SW480 (cell line): ENCODE measurements at regions not wholly inside any gene's neighbourhood (a gene's known extent, or its start where the extent isn't known, plus 50 kb on each side); places are given as distances from the start of the nearest gene placed in this dataset.
A peak's percentile ranks its signal among the peaks of the same experiment; 100 is the strongest.
"Not testable (repeated sequence)": the region's sequence is repeated elsewhere in the genome, so short reads cannot be mapped to it uniquely, and the experiment has no call there.

ENCODE experiments used
- DNase-seq: peaks from one replicate; pipeline ENCODE4 v3.0.0-alpha.2; 2016; ENCODE audit warnings: low spot score

DNA sequence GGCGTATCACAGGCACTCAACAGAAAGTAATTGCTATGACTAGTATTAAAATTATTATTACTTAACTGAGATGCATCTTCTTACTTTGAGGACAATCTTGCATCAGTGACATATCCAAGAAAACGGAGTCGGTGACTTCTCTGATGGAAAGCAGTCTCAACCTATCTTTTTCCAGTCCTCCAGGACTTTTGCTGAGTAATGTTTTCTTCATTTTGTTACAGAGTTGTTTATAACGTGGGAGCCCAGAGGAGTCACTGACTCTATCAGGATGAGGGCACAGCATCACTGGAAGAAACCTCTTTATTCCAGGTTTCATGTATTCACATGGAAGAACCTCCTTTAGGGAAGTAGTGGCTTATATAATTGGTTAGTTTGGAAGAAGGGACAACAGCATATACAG, 51.5 kb upstream of the MELK start:
- DNase-seq, result no peak

DNA sequence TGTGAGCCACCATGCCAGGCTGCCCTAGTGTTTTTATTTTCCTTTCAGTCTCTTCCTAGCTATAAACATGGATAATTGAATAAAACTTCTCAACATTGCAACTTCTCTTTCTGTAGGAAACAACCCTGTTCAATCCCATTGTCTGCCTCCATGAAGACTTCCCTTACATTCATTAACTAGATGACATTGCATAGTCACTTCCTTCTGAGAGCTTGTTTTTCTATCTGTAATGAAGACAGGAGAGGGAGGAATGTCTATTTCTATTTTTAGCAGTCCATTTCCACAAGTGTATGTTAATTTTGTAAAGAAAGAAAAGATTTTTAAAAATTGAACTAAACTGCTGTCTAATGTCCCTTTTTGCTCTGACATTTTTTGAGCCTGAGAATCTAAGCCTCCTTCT, 55.6 kb upstream of the MELK start:
- DNase-seq, result no peak

DNA sequence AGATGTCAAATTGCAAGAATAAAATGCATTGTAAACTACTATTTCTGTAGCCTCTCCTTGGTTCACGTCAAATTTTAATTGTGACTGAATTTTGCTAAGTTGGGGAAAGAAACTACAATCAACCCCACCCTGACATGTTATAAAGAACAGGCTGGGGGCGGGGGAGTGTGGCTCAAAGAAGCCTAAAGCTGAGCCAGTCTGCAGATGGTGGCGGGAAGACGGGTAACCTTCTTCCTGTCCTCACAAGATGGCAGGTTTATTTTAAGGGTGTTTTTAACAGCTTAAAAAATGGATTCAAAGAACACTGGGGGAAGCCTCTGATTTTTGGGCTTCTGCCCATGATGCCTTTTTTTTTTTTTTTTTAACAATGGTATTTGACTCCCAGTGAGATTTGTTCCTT, 68.5 kb upstream of the MELK start:
- no peak for DNase-seq

DNA sequence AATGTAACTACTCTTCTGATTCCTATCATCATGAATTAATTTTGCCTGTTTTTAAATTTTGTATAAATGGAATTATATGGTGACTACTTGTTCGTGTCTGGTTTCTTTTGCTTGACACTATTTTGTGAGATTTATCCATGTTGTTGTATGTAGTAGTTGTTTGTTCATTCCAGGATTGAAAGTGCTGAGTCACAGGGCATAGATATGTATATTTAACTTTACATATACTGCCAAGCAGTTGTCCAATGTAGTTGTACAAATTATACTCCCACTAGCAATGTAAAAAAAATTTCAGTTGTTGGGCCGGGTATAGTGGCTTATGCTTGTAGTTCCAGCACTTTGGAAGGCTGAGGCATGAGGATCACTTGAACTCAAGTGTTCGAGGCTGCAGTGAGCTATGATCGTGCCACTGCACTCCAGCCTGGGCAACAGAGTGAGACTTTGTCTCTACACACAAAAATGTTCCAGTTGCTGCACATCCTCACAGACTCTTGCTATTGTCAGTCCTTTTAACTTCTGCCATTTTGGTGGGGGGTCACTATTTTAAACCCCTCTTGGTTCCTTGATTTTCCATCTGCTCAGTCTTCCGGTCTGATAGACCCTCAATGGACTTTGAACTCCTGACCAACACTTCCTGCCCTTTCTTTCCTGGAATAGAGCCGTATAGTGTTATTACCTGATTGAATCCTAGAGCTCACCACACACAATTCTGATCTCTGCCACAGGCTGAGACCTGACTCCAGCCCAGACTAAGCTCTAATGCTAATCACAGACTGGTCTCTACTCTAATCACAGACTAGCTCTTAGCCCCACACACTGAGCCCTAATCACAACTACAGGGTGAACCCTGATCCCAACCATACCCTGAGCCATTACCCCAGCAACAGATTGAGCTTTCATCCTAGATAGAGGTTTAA, 69.3 kb upstream of the MELK start:
- no peak for DNase-seq

DNA sequence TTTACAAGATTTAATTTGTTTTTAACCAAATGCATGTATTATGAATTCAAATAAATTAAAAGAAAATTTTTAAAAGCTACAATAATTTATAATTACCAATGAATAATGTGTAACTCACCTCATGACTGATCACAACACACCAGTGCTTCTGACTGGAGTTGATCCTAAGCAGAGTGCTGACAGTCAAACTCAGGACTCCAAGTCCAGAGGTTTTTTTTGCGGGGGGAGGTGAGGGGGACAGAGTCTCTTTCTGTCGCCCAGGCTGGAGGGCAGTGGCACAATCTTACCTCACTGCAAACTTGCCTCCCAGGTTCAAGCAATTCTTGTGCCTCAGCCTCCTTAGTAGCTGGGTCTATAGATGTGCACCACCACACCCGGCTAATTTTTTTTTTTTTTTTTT, 71.0 kb upstream of the MELK start:
- DNase-seq, result no peak

DNA sequence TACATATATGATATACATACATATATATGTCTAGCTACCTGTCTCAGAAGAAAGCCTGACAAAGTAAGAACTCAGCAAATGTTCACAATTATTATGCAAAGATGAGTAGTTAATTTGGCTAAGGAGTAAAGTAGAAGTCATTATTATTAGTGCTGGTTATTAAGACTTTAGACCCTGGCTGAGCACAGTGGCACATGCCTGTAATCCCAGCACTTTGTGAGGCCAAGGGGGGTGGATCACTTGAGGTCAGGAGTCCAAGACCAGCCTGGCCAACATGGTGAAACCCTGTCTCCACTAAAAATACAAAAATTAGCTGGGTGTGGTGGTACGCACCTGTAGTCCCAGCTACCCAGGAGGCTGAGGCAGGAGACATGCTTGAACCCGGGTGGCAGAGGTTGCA, 71.8 kb upstream of the MELK start:
- not testable (repeated sequence) for DNase-seq

DNA sequence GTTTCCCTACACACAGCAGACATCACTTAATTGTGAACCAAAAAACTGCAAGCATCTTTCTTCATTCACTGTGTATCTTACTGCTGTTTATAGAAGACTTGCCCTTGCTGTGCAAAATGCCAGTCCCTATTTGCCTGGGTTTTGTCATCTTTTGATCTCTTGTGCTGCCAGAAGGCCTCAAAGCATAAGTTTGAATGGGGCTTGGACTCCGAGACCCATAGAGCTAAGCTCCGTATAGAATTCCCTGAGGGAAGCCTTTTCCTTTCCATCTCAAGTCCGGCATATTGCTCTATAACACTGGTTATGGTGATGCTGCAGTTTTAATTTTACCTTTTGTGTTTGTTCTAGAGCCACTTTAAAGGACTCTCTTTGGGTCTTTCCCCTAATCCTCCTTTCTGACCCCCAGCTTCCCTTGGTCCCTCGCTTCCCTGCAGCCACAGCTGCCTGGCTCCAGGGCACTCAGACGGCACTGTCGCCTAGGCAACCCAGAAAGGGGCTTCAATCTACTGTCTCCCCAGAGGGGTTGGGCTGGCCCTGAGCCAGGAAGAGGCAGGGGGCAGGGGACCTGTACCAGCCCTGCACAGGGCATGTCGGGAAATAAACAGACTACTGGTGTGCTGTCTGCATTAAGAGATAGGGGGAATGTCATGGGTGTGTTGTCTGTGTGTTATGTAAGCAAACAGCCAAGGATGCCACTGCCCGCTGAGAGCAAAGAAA, 73.4 kb upstream of the MELK start:
- DNase-seq, result no peak

DNA sequence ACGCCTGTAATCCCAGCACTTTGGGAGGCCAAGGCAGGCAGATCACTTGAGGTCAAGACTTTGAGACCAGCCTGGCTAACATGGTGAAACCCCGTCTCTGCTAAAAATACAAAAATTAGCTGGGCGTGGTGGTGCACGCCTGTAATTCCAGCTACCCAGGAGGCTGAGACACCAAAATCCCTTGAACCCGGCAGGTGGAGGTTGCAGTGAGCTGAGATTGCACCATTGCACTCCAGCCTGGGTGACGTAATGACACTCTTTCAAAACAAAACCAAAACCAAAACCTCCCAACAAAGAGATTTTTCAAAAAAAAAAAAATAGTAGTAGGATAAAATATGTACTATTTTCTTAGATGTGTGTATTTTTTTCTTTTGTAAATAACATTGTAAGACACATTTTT, 79.1 kb upstream of the MELK start:
- not testable (repeated sequence) for DNase-seq

DNA sequence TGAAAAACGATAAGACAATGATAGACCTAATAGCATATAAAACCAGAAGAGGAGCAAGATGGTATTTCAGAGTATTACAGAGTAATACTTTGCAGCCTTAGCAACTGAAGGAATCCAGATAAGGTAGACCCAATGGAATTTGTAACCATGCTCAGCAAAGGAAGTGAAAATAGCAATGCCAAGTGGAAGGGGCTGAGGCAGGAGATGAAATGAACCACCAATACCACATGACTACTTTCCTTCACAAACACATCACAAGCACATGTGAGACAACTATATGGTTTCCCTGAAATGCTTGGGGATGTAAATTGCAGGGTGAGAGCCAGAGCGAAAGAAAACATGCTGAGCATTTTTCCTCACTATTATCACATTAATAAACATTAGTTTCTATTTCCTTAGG, 79.8 kb upstream of the MELK start:
- no peak for DNase-seq

DNA sequence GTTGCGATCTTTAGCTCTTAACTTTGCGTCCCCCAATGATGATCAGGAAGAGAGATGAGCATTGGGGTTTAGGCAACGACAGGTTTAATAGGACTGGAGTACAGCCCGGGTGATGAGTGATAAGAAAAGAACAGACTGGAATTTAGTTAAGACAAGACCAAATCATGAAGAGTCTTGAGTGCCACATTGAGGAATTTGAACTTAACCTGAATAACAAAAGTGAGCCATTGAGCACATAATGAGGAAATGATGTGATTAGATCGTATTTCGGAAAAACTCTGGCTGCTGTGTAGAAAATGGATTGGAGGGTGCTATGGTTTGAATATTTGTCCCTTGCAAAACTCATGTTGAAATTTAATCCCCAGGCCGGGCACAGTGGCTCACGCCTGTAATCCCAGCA, 83.2 kb upstream of the MELK start:
- DNase-seq, result no peak

DNA sequence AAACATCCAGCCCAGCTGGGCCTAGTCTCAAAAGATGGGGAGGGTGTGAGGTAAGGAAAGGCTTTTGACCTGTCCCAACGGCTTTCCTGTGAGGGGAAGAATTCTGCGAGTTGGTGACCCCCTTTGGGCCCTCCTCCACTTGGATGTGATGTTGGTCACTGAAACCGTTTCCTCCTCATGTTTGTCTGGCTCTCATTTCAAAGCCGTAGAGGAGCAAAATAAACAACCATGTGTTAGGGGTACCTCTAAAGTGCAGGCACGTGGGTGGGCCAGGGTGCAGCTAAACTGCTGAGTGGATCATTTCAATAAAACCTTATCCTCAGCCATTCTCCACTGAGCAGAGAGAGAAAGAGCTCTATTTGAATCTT, 84.3 kb upstream of the MELK start:
- DNase-seq, result no peak

DNA sequence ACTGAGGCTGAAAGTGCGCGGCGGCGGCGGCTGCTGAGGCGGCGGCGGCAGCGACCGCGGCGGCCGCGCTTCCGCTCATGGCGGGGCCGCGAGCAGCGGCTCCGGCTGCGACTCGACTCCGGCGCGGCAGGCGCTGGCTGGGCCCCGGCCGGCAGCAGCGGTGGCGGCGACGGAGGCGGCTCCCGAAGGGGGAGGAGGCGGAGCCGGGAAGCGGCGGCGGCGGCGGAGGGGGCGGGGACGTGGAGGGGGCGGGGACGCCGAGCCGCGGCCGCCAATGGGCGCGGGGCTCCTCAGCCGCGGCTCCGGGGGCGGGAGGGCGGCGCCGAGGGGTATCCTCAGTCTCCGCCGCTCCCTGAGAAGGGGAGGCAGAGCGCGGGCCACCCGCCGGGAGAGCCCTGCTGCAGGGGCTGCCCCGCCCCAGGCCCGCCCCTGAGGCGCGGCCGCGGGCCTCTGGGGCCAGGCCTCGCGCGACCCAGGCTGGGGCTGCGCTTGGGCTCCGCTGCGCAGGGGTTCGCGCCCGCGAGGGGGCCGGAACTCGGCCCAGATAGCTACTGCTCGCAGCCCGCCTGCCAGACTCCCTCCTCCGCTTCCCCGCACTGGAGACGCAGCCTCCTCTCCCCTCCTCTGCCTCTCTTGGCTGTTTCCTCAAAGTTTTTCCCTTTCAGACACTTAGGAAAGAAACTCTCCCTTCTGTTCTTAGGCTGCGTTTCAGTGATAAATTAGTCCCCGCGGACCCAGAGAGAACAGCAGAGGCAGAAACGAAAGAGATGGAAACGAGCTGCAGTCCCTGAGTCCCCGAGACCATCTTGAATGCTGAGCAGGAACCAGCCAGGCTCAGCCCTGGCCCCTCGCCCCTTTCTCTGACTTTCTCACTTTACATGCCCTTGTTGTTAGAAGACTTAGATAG, 85.0 kb upstream of the MELK start:
- DNase-seq, result peak; percentile 90

DNA sequence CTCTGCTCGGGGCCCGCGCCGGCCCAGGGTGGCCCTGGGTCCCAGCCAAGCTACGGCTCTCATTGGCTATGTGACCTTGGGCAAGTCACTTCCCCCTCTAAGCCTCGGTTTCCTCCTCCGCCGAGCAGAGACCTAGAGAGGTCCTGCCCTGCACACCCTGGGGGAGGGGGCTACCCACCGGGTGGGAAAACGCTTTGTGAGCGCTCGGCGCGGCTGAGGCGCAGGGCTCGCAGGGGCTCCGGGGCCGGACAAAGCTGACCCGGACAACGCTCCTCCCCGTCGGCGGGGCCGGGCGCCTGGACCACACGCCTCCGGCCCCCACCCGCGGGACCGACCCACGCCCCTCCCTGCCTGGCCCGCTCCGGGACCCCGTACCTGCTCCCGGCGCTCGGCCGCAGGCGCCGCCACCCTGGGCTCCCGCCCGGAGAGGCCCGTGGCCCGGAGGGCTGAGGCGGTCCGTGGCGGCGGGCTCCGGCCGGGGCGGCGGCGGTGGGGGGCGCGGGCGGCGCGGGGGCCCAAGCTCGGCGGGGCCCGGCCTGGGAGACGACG, 85.7 kb upstream of the MELK start:
- DNase-seq, result no peak

DNA sequence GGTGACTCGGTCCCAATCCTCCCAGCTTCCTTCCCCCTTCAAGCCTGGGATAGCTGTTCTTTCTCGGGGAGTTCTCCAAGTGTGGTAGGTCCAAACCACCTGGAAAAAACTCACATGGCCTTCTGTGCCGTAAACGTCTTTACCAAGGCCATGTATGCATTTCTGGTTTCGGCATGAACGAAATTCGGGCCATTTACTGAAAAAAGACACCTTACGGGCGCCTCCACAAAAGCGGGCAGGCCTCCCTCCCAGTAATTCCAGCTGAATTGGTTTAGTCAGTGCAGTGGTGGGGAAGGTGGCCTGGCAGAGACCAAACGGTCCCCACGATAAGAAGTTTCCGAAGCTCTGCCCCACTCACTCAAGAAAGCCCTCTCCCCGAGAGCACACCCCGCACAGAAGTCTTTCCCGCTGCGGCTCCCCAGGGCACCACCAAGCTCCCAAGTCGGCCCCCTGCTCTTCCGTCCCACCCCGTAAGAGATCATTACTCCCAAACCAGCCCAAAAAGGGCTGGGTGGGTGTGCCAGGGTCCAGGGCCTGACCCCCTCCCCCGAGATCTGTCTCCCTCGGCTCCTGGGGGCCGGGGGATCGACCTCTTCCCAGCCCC, 86.3 kb upstream of the MELK start:
- DNase-seq, result peak; percentile 20

DNA sequence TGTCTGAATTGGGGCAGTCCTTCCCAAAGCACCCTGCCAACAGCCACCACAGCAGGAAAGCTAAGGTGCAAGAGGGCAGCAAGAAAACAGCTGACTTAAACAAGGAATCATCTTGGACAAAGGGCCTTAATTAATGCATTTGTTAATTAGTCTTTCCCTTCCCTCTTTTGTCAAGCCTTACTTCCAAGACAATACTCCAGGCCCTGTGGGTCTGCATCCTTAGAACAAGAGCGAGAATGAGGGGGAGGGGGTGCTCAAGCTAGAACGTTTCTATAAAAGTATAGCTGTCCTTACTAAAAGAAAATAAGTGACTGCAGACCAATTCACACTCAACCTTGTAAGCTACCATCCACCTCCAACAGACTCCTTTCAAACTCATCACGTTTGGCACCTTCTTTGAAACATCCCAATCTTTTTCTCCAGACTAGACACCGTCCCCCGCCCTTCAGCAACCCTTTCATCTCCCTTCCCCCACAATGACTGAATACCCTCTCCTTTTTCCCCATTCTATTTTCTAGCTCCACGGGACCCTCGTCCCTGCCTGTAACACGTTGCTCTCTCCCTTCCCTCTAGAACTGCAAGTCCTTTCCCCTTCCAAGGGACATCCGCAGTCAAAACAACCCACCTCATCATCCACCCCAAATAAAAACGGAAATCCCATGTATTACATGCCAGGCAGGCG, 85.7 kb upstream of the RNF38 start:
- no peak for DNase-seq

DNA sequence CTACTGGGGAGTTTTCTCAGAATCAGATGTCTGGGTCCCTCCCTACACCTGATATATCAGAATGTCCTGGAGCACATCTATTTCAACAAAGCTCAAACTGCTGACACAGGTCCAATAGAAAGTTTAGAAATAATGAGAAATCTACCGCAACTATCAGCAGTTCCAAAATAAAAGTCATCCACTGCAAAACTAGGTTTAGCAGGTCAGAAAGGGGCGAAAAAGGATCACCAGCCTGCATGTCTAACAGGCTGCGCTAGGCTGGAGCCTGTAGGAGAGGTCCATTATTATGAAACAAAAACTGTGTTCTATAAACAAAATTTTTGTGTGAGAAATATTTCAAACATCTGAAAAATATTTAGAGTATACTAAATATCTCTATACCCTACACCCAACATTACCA, 84.1 kb upstream of the RNF38 start:
- DNase-seq, result no peak

DNA sequence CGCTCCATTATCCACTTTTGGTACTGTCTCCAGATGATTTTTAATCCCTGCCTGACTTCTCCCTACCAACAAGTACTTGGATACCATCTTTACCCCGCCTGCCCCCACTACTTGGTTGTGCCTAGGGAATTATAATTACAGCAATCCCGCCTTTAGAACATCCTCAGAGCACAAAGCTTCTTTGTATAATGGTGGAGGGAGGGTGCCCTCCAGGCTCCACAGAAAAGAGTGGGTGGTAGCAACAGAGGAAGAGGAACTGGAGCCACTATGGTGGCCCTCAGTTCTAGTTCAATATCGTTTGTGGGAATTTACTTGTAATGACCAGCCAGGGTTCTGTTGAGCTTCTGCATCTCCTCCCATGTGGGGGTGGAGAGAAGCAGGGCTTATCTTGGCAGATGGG, 79.0 kb upstream of the RNF38 start:
- peak; percentile 18 for DNase-seq

DNA sequence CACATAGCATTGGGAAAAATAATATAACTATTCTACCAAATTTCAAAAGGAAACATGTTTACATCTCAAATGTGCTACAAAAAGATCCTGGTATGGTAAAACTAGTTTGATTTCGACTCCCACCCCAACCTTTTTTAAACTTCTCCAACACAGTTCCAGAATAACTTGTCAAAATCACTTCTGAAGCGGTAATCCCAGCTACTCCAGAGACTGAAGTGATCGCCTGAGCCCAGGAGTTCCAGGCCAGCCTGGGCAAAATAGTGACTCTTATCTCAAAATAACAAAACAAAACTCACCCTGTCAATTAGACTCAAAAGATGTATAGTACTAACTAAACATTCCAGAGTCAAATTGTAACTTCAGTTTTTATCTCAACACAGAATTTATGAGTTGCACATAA, 71.3 kb upstream of the RNF38 start:
- no peak for DNase-seq

DNA sequence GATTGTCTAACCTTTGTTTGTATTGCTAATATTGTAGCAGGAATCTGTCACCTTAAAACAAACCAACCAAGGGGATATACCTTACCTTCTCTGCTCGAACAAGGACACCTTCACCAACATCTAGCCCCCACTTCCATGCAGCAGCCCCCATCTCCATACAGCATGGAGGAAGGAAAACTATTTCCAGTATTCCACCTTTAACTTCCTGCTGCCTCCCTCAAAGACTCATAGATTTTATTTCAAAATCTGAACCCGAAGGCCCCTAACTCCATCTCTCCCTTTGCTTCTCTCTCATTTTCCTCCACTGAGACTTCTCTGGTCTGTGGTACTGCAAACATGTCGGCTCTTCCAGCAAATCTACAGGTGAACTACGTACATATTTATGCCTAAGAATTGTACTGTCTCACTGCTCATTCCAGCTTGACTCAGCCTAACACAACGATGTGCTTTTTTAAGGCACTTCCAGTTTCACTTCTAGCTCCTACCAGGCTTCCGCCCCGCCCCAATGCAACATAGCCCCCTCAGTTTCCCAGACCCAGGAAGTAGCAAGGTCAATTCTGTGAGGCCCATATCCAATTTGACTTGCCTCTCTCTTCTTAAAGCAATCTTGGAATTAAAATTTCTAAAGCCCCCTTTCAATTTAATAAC, 70.7 kb upstream of the RNF38 start:
- DNase-seq, result peak; percentile 46

DNA sequence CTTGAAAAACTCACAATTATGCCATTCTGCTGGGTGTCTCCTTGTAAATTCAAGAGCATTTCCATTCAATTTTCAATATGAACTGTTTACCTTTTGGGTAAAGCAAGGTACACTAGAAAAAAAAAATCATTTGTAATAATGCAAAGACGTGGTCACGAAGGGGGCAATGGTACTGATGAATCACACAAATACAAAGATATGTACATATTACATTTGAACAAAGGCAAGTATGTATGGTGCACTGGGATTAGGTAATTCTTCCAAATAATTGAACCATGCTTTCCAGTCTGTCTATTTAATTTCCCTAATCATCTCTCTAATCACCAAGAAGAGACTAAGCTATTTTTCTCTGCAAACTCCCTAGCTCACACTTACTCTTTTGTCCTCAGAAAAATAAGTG, 63.4 kb upstream of the RNF38 start:
- no peak for DNase-seq

DNA sequence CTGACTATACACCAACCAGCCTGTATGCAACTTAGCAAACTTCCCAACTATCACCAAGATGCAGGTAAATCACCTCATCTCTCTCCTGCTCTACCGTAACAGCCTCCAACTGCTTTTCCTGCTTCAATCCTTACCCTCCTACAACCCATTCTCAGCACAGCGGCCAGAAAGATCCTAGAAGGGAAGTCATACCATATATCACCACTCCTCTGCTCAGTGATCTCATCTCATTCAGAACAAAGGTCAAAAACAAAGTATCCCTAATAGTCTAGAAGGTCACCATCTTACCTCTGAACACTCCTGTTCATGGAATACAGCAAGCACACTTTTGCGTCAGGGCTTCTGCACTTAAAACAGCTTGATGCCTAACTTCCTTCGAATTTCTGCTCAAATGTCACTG, 62.2 kb upstream of the RNF38 start:
- no peak for DNase-seq
